ENCODE measurements at regions not wholly inside any gene's neighbourhood (a gene's known extent, or its start where the extent isn't known, plus 50 kb on each side); places are given as distances from the start of the nearest gene placed in this dataset.

- no peak for TF ChIP-seq CTCF (IDR thresholded peaks at IDR 0.05)
- TF ChIP-seq POLR2A (IDR thresholded peaks at IDR 0.05), result no peak
Observed at GRCh38 chr2:224101820-224102630, 62.9 kb upstream of the SERPINE2 start.

All from lower leg skin (tissue), 3 donors.